HCT116 (cell line): ENCODE measurements at regions not wholly inside any gene's neighbourhood (a gene's known extent, or its start where the extent isn't known, plus 50 kb on each side); places are given as distances from the start of the nearest gene placed in this dataset.

ENCODE experiments used
- ATAC-seq: fragments of 200-7000 bp; cut with Tn5 transposase; 2 replicates; pipeline ENCODE4 v1.9.1; 2020; ENCODE audit warnings: mild to moderate bottlenecking, moderate library complexity
- BruUV-seq: library from RNA; stranded (reverse); fragments of 400-500 nt; replicated peaks from 2 replicates; lab custom pipeline; 2021; lab: Mats Ljungman, UMichigan
- CTCF ChIA-PET: fragments of 300-600 bp; sonication (Branson Sonifier 250); formaldehyde crosslinking; loops from one replicate; lab custom pipeline; 2021; ENCODE audit warnings: antibody characterized with exemption; lab: Charles Lee
- POLR2A ChIA-PET: fragments of 300-600, 350-600 bp; sonication (Branson Sonifier 250); formaldehyde crosslinking; loops from one replicate; lab custom pipeline; 2021; ENCODE audit warnings: antibody characterized with exemption; lab: Charles Lee
- RAD21 ChIA-PET, 2 experiments: fragments of 300-600 bp; sonication (Branson Sonifier 250); formaldehyde crosslinking; loops; one replicate each; lab custom pipeline; 2023; ENCODE audit warnings: low total read pairs in 2 of 2; ENCODE audit not compliant: uncharacterized antibody in 2 of 2, unreplicated experiment in 2 of 2, low non-redundant PET in 1 of 2; lab: Charles Lee
- DNase-seq: peaks from one replicate; pipeline ENCODE4 v3.0.0-alpha.2; 2010; ENCODE audit warnings: low read depth, low spot score
- H2AFZ ChIP-seq: fragments of 200-600 bp; shearing (Covaris generic), sonication (generic); 2 replicates; pipeline ENCODE4 v1.6.1; 2017; ENCODE audit warnings: low read depth, mixed run types, mixed read lengths, antibody characterized with exemption, low read length; ENCODE audit not compliant: poor library complexity, severe bottlenecking
- H3K27ac ChIP-seq: 2 replicates; pipeline ENCODE4 v1.5.1; 2012; ENCODE audit warnings: low read depth, low read length
- H3K27me3 ChIP-seq: fragments of 200-600 bp; sonication (generic); 2 replicates; pipeline ENCODE4 v1.6.1; 2016; ENCODE audit warnings: mixed run types, low read length, mixed read lengths; ENCODE audit not compliant: insufficient read depth
- H3K36me3 ChIP-seq, 2 experiments: fragments of 200-500 bp in 1 of 2; fragments of 200-600 bp in 1 of 2; sonication (Bioruptor generic) in 1 of 2; sonication (generic) in 1 of 2; 2 replicates each; pipeline versions ENCODE4 v1.5.1 to v1.6.1; 2014 to 2016; ENCODE audit warnings: low read length in 2 of 2, inconsistent platforms in 1 of 2, mixed read lengths in 1 of 2, mixed run types in 1 of 2; ENCODE audit not compliant: insufficient read depth in 2 of 2, control insufficient read depth in 1 of 2
- H3K4me1 ChIP-seq, 2 experiments: fragments of 200-600 bp in 1 of 2; sonication (generic) in 1 of 2; 2 replicates each; pipeline versions ENCODE4 v1.5.1 to v1.6.1; 2012 to 2017; ENCODE audit warnings: low read length in 2 of 2, inconsistent platforms in 1 of 2, mild to moderate bottlenecking in 1 of 2, mixed read lengths in 1 of 2, mixed run types in 1 of 2, moderate library complexity in 1 of 2; ENCODE audit not compliant: insufficient read depth in 2 of 2, control insufficient read depth in 1 of 2
- H3K4me2 ChIP-seq: fragments of 200-600 bp; sonication (generic); 2 replicates; pipeline ENCODE4 v1.6.1; 2017; ENCODE audit warnings: mixed run types, low read length, mixed read lengths
- H3K4me3 ChIP-seq, 2 experiments: fragments of 200-600 bp in 1 of 2; sonication (generic) in 1 of 2; replicated peaks in 1 of 2; 2 replicates each; pipeline ENCODE4 v1.5.1; 2011 to 2016; ENCODE audit warnings: low read length in 2 of 2, control low read depth in 1 of 2, low read depth in 1 of 2, mild to moderate bottlenecking in 1 of 2, mixed read lengths in 1 of 2, mixed run types in 1 of 2
- H3K79me2 ChIP-seq: fragments of 200-600 bp; sonication (generic); 2 replicates; pipeline ENCODE4 v1.6.1; 2017; ENCODE audit warnings: mild to moderate bottlenecking, mixed run types, low read length, moderate library complexity, mixed read lengths; ENCODE audit not compliant: insufficient read depth
- H3K9ac ChIP-seq: fragments of 200-600 bp; sonication (generic); 2 replicates; pipeline ENCODE4 v1.6.1; 2016; ENCODE audit warnings: low read length, mixed read lengths
- H3K9me2 ChIP-seq: fragments of 200-600 bp; sonication (generic), shearing (Covaris generic); 2 replicates; pipeline ENCODE4 v1.6.1; 2017; ENCODE audit warnings: mixed run types, mild to moderate bottlenecking, moderate library complexity; ENCODE audit not compliant: insufficient read depth
- H3K9me3 ChIP-seq, 2 experiments: fragments of 200-500 bp in 1 of 2; fragments of 200-600 bp in 1 of 2; sonication (Bioruptor generic) in 1 of 2; sonication (generic) in 1 of 2; 2 replicates each; pipeline ENCODE4 v1.6.1; 2014 to 2017; ENCODE audit warnings: low read length in 2 of 2, mixed read lengths in 2 of 2, inconsistent platforms in 1 of 2, low read depth in 1 of 2, mild to moderate bottlenecking in 1 of 2, mixed run types in 1 of 2, moderate library complexity in 1 of 2; ENCODE audit not compliant: control insufficient read depth in 1 of 2, insufficient read depth in 1 of 2
- H4K20me1 ChIP-seq: fragments of 200-600 bp; sonication (generic), shearing (Covaris generic); 2 replicates; pipeline ENCODE4 v1.6.1; 2017; ENCODE audit warnings: mixed run types, mild to moderate bottlenecking, moderate library complexity; ENCODE audit not compliant: insufficient read depth
- CTCF ChIP-seq, 3 experiments: fragments of 200-600 bp in 1 of 3; sonication (generic) in 1 of 3; IDR thresholded peaks in 2 of 3; conservative IDR thresholded peaks in 1 of 3; 2 replicates each; pipeline ENCODE4 v1.5.1; 2012 to 2017; ENCODE audit warnings: low read depth in 2 of 3, low read length in 2 of 3, antibody characterized with exemption in 1 of 3, borderline replicate concordance in 1 of 3, control low read depth in 1 of 3, mild to moderate bottlenecking in 1 of 3, mixed read lengths in 1 of 3, mixed run types in 1 of 3, moderate library complexity in 1 of 3; ENCODE audit not compliant: insufficient read depth in 1 of 3
- POLR2A ChIP-seq: IDR thresholded peaks from 2 replicates; pipeline ENCODE4 v1.7.0; 2011; ENCODE audit warnings: borderline replicate concordance; ENCODE audit not compliant: insufficient read depth, insufficient read length; ENCODE audit errors: extremely low read depth
- SIN3A ChIP-seq: IDR thresholded peaks from 2 replicates; pipeline ENCODE4 v1.6.1; 2012; ENCODE audit warnings: low read depth
- SP1 ChIP-seq: IDR thresholded peaks from 2 replicates; pipeline ENCODE4 v1.6.1; 2012; ENCODE audit warnings: low read depth
- ZFX ChIP-seq: fragments of 450-650 bp; IDR thresholded peaks from 2 replicates; pipeline ENCODE4 v1.6.1; 2017
- intact Hi-C: fragments of 100-400 bp; cut with micrococcal nuclease; formaldehyde crosslinking; loops from 2 replicates; pipeline ENCODE4 v1.10.0; 2022

- Histone ChIP-seq H3K9me2 (no peaks in the 10 kb centered on the region), H2AFZ (peak overlapping the region; percentile 14)
- intact Hi-C loops = no loop called here
- TF ChIP-seq CTCF (IDR thresholded peaks at IDR 0.05 in 2 of 3, conservative IDR thresholded peaks at IDR 0.05 in 1 of 3; ENCODE audit: borderline replicate concordance in 1 of 3, insufficient read depth in 1 of 3, low read depth in 2 of 3, low read length in 2 of 3) (peak in 1 of 3 experiments; percentile 5; a peak in 1 of 6 replicates), POLR2A (no peak)
- TF ChIP-seq, all 23 proteins: peak for 1
- H4K20me1 ChIP-seq = no peaks in the 10 kb centered on the region
- H3K79me2 ChIP-seq = no peaks in the 10 kb centered on the region
- ATAC-seq (peak; percentile 76), DNase-seq (no peak)
- H3K9me3 ChIP-seq = no peaks in the 10 kb centered on the region
- H3K4me3 ChIP-seq = no peak overlapping the region
- H3K27ac ChIP-seq = peak overlapping the region; percentile 4; the same call in 1 of the 2 replicates
- peaks cover 0 to 9% of the 10 kb centered on the region in 2 experiments; a peak in 3 of 4 replicates for H3K4me1 ChIP-seq
- no peak overlapping the region; the same call in 1 of the 2 replicates for H3K4me2 ChIP-seq
- H3K27me3 ChIP-seq = no peaks in the 10 kb centered on the region
- no TSS peak for BruUV-seq
- RAD21 ChIA-PET = no interaction called here
- POLR2A ChIA-PET = no interaction called here
- no peaks in the 10 kb centered on the region for H3K36me3 ChIP-seq
- H3K9ac ChIP-seq = no peak overlapping the region
- CTCF ChIA-PET = no interaction called here
Measured at GRCh38 chr12:87150969-87151662, 878.1 kb downstream of the C12orf50 start.

- H3K79me2 ChIP-seq = no peaks in the 10 kb centered on the region
- DNase-seq (no peak), ATAC-seq (no peak)
- no peaks in the 10 kb centered on the region for H3K9me3 ChIP-seq
- no peak overlapping the region for H3K4me3 ChIP-seq
- BruUV-seq = no TSS peak
- no peak overlapping the region for H3K4me2 ChIP-seq
- peaks cover 3% of the 10 kb centered on the region; the same call in 1 of the 2 replicates for H3K9me2 ChIP-seq
- TF ChIP-seq SP1 = no peak
- TF ChIP-seq ZFX = no peak
- TF ChIP-seq SIN3A = no peak
- no peak overlapping the region for H2AFZ ChIP-seq
- ChIA-PET RAD21 (no interaction called here), CTCF (no interaction called here), POLR2A (no interaction called here)
- no peak overlapping the region for H3K27ac ChIP-seq
- H3K4me1 ChIP-seq = no peaks in the 10 kb centered on the region
- intact Hi-C loops = no loop called here
- H4K20me1 ChIP-seq = no peaks in the 10 kb centered on the region
- H3K27me3 ChIP-seq = no peaks in the 10 kb centered on the region
- no peaks in the 10 kb centered on the region for H3K36me3 ChIP-seq
- H3K9ac ChIP-seq = no peak overlapping the region
Measured at GRCh38 chr12:87142342-87142741, 886.2 kb upstream of the MGAT4C start.
